Loucy (cell line): ENCODE measurements at regions not wholly inside any gene's neighbourhood (a gene's known extent, or its start where the extent isn't known, plus 50 kb on each side); places are given as distances from the start of the nearest gene placed in this dataset.

Experiments
- EZH2phosphoT487 ChIP-seq: fragments of 200-600 bp; IDR thresholded peaks from 2 replicates; pipeline ENCODE4 v1.6.1; 2018; ENCODE audit warnings: antibody characterized with exemption, mild to moderate bottlenecking, moderate library complexity, borderline replicate concordance
- TF ChIP-seq, protein P1 (sequence below): fragments of 200-600 bp; sonication (generic); conservative IDR thresholded peaks from 2 replicates; pipeline ENCODE4 v1.5.1; 2014; ENCODE audit warnings: mild to moderate bottlenecking, antibody characterized with exemption, low read length

DNA sequence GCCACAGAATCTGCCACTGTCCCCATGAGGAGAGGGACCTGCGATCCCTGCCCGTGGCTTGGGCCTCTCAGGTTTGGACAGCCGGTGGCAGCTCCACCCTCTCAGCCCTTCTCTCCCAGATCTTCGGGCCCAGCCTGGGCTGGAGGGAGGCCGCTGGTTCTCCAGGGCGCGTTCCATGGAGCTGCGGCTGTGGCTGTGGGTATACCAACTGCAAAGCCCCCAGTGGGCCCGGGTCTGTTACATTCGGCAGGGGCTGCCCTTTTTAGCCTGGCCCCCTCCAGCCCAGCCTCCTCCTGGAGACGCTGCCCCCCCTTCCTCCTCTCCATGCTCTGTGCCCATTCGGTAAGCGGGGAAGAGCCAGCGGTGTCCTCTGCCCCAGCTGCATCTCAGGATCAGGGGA is 64.7 kb upstream of the ZNF469 start:
- TF ChIP-seq, protein P1, sequence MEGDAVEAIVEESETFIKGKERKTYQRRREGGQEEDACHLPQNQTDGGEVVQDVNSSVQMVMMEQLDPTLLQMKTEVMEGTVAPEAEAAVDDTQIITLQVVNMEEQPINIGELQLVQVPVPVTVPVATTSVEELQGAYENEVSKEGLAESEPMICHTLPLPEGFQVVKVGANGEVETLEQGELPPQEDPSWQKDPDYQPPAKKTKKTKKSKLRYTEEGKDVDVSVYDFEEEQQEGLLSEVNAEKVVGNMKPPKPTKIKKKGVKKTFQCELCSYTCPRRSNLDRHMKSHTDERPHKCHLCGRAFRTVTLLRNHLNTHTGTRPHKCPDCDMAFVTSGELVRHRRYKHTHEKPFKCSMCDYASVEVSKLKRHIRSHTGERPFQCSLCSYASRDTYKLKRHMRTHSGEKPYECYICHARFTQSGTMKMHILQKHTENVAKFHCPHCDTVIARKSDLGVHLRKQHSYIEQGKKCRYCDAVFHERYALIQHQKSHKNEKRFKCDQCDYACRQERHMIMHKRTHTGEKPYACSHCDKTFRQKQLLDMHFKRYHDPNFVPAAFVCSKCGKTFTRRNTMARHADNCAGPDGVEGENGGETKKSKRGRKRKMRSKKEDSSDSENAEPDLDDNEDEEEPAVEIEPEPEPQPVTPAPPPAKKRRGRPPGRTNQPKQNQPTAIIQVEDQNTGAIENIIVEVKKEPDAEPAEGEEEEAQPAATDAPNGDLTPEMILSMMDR: no peak
- no peak for TF ChIP-seq EZH2phosphoT487
